ENCODE measurements at regions not wholly inside any gene's neighbourhood (a gene's known extent, or its start where the extent isn't known, plus 50 kb on each side); places are given as distances from the start of the nearest gene placed in this dataset.

GRCh38 chr2:236767941-236768340 lies 198.3 kb downstream of the ACKR3 start:
- Histone ChIP-seq H3K9ac (ENCODE audit: insufficient read length) (no peak overlapping the region), H3K9me3 (ENCODE audit: low read depth, low read length) (no peaks in the 10 kb centered on the region), H3K36me3 (ENCODE audit: insufficient read depth, low read length) (no peaks in the 10 kb centered on the region), H3K27ac (no peak overlapping the region), H3K4me3 (no peak overlapping the region)
- DNase-seq (ENCODE audit: low read depth, low spot score): no peak
- no peak for TF ChIP-seq POLR2AphosphoS5 (IDR thresholded peaks at IDR 0.05; ENCODE audit: borderline replicate concordance, low read depth, low read length)
- no peak for TF ChIP-seq EZH2 (IDR thresholded peaks at IDR 0.05)
- TF ChIP-seq FOXP2 (optimal IDR thresholded peaks at IDR 0.05; ENCODE audit: control extremely low read depth, extremely low read length, insufficient read depth): no peak

GRCh38 chr2:236768393-236769140 lies 198.9 kb downstream of the ACKR3 start:
- TF ChIP-seq POLR2AphosphoS5 (IDR thresholded peaks at IDR 0.05; ENCODE audit: borderline replicate concordance, low read depth, low read length) (no peak), EZH2 (IDR thresholded peaks at IDR 0.05) (no peak), FOXP2 (optimal IDR thresholded peaks at IDR 0.05; ENCODE audit: control extremely low read depth, extremely low read length, insufficient read depth) (no peak)
- Histone ChIP-seq H3K9ac (ENCODE audit: insufficient read length) (no peak overlapping the region), H3K27ac (no peak overlapping the region), H3K4me3 (no peak overlapping the region), H3K9me3 (ENCODE audit: low read depth, low read length) (no peaks in the 10 kb centered on the region), H3K36me3 (ENCODE audit: insufficient read depth, low read length) (no peaks in the 10 kb centered on the region)
- DNase-seq (ENCODE audit: low read depth, low spot score): no peak

DNA sequence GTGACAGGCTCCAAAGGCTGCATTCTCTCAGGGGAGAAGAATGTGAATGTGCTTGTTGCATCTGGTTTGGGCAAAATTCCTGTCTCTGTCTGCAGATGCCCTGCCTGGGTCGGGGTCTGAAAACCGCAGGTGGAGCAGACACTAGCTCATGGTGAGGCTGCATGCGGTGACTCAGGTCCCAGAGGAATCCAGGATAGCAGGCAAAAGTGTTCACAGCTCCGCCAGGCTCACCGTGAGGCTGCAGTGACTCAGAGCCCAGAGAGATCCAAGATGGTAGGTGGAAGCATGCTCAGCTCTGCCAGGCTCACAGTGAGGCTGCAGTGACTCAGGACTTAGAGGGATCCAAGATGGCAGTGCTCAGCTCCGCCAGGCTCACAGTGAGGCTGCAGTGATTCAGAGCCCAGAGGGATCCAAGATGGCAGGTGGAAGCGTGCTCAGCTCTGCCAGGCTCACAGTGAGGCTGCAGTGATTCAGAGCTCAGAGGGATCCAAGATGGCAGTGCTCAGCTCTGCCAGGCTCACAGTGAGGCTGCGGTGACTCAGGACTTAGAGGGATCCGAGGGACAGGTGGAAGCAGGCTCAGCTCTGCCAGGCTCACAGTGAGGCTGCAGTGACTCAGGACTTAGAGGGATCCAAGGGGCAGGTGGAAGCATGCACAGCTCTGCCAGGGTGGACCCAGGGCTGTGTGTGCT lies 200.5 kb downstream of the ACKR3 start:
- DNase-seq (ENCODE audit: low read depth, low spot score): no peak
- no peak overlapping the region for H3K27ac ChIP-seq
- no peaks in the 10 kb centered on the region for H3K9me3 ChIP-seq (ENCODE audit: low read depth, low read length)
- no peak overlapping the region for H3K9ac ChIP-seq (ENCODE audit: insufficient read length)
- no peak overlapping the region for H3K4me3 ChIP-seq
- TF ChIP-seq FOXP2 (optimal IDR thresholded peaks at IDR 0.05; ENCODE audit: control extremely low read depth, extremely low read length, insufficient read depth) (no peak), EZH2 (IDR thresholded peaks at IDR 0.05) (no peak), POLR2AphosphoS5 (IDR thresholded peaks at IDR 0.05; ENCODE audit: borderline replicate concordance, low read depth, low read length) (no peak)
- no peaks in the 10 kb centered on the region for H3K36me3 ChIP-seq (ENCODE audit: insufficient read depth, low read length)

DNA sequence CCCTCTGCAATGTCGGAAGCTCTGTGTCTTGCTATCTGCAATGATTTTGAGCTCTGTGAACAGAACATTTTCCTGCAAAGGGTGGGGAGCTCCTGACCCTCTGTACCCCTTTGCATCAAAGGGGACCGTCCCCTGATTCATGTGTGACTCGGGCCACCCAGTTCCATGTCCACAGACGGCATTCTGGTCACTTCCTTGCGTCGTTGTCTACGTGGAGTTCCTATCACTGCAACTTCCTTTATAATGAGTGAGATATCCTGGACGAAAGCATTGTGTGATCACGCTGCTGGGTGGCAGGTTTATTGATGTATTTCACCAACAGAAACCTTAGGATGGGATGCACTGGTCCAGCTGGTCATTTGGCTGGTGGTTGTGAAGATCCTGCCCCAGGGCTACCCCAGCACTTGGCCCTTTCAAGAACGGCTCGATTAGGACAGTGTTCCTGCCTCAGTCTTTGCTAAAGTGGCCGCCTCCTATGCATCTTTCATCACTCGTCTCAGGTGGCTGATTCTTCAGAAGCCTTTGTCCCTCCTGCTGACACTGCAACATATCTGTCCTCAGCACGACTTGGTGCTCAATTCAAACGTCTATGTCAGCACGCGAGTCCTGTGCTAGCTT lies 202.7 kb downstream of the ACKR3 start:
- no peak for DNase-seq (ENCODE audit: low read depth, low spot score)
- no peak for TF ChIP-seq EZH2 (IDR thresholded peaks at IDR 0.05)
- TF ChIP-seq POLR2AphosphoS5 (IDR thresholded peaks at IDR 0.05; ENCODE audit: borderline replicate concordance, low read depth, low read length): no peak
- TF ChIP-seq FOXP2 (optimal IDR thresholded peaks at IDR 0.05; ENCODE audit: control extremely low read depth, extremely low read length, insufficient read depth): no peak
- H3K9ac ChIP-seq (ENCODE audit: insufficient read length): no peak overlapping the region
- no peak overlapping the region for H3K4me3 ChIP-seq
- no peaks in the 10 kb centered on the region for H3K9me3 ChIP-seq (ENCODE audit: low read depth, low read length)
- no peak overlapping the region for H3K27ac ChIP-seq
- H3K36me3 ChIP-seq (ENCODE audit: insufficient read depth, low read length): no peaks in the 10 kb centered on the region

DNA sequence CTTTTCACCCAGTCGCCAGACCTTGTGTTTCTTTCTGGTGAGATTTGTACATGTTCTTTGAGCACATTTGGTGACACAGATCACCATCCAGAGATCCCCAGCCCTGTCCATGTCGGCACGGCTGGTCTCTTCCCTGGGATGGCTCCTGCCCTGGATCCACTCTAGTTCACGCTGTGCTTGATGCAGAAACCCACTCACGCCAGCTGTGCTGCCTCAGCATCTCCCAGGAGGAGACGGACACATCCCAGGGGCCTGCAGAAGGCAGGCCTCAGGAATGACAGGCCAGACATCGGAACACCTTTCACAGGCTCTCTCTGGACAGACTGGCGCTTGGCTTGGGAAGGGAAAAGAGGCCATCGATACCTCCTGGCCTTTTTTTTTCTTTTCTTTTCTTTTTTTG lies 203.6 kb downstream of the ACKR3 start:
- H3K27ac ChIP-seq: no peak overlapping the region
- no peaks in the 10 kb centered on the region for H3K36me3 ChIP-seq (ENCODE audit: insufficient read depth, low read length)
- no peak overlapping the region for H3K4me3 ChIP-seq
- TF ChIP-seq FOXP2 (optimal IDR thresholded peaks at IDR 0.05; ENCODE audit: control extremely low read depth, extremely low read length, insufficient read depth) (no peak), EZH2 (IDR thresholded peaks at IDR 0.05) (no peak), POLR2AphosphoS5 (IDR thresholded peaks at IDR 0.05; ENCODE audit: borderline replicate concordance, low read depth, low read length) (no peak)
- no peak overlapping the region for H3K9ac ChIP-seq (ENCODE audit: insufficient read length)
- no peak for DNase-seq (ENCODE audit: low read depth, low spot score)
- no peaks in the 10 kb centered on the region for H3K9me3 ChIP-seq (ENCODE audit: low read depth, low read length)

- TF ChIP-seq FOXP2 (optimal IDR thresholded peaks at IDR 0.05; ENCODE audit: control extremely low read depth, extremely low read length, insufficient read depth) (no peak), EZH2 (IDR thresholded peaks at IDR 0.05) (no peak), POLR2AphosphoS5 (IDR thresholded peaks at IDR 0.05; ENCODE audit: borderline replicate concordance, low read depth, low read length) (no peak)
- no peak overlapping the region for H3K9ac ChIP-seq (ENCODE audit: insufficient read length)
- H3K36me3 ChIP-seq (ENCODE audit: insufficient read depth, low read length): no peaks in the 10 kb centered on the region
- DNase-seq (ENCODE audit: low read depth, low spot score): no peak
- no peak overlapping the region for H3K27ac ChIP-seq
- no peaks in the 10 kb centered on the region for H3K9me3 ChIP-seq (ENCODE audit: low read depth, low read length)
- H3K4me3 ChIP-seq: no peak overlapping the region
These were observed 204.5 kb downstream of the ACKR3 start for GRCh38 chr2:236774171-236774570.

- H3K4me3 ChIP-seq: no peak overlapping the region
- no peaks in the 10 kb centered on the region for H3K9me3 ChIP-seq (ENCODE audit: low read depth, low read length)
- TF ChIP-seq EZH2 (IDR thresholded peaks at IDR 0.05) (no peak), POLR2AphosphoS5 (IDR thresholded peaks at IDR 0.05; ENCODE audit: borderline replicate concordance, low read depth, low read length) (no peak), FOXP2 (optimal IDR thresholded peaks at IDR 0.05; ENCODE audit: control extremely low read depth, extremely low read length, insufficient read depth) (no peak)
- no peaks in the 10 kb centered on the region for H3K36me3 ChIP-seq (ENCODE audit: insufficient read depth, low read length)
- H3K27ac ChIP-seq: no peak overlapping the region
- no peak overlapping the region for H3K9ac ChIP-seq (ENCODE audit: insufficient read length)
- no peak for DNase-seq (ENCODE audit: low read depth, low spot score)
These were observed 205.9 kb downstream of the ACKR3 start for GRCh38 chr2:236775511-236775910.

DNA sequence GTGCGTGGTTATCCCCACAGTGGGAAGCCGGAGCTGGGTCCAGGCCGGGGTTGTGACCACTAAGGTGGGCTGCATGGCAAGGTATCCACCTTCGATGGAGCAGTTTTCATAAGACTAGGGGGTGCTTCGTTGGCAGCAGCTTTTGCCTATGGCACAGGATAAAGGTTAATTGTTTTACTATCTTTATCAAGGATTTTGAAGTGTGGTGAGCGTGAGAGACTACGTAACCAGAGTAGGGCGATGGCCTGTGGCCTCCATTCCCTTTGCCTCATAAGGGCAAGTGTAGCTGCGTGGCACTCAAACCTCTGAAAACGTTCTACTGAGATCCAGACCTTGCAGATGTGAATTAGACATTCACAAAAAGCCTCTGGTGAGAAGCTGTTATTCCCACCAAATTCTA lies 206.6 kb downstream of the ACKR3 start:
- no peak overlapping the region for H3K9ac ChIP-seq (ENCODE audit: insufficient read length)
- no peak for DNase-seq (ENCODE audit: low read depth, low spot score)
- H3K9me3 ChIP-seq (ENCODE audit: low read depth, low read length): no peaks in the 10 kb centered on the region
- no peak overlapping the region for H3K27ac ChIP-seq
- TF ChIP-seq FOXP2 (optimal IDR thresholded peaks at IDR 0.05; ENCODE audit: control extremely low read depth, extremely low read length, insufficient read depth) (no peak), POLR2AphosphoS5 (IDR thresholded peaks at IDR 0.05; ENCODE audit: borderline replicate concordance, low read depth, low read length) (no peak), EZH2 (IDR thresholded peaks at IDR 0.05) (no peak)
- H3K36me3 ChIP-seq (ENCODE audit: insufficient read depth, low read length): no peaks in the 10 kb centered on the region
- H3K4me3 ChIP-seq: no peak overlapping the region
